ENCODE measurements at regions not wholly inside any gene's neighbourhood (a gene's known extent, or its start where the extent isn't known, plus 50 kb on each side); places are given as distances from the start of the nearest gene placed in this dataset.

DNA sequence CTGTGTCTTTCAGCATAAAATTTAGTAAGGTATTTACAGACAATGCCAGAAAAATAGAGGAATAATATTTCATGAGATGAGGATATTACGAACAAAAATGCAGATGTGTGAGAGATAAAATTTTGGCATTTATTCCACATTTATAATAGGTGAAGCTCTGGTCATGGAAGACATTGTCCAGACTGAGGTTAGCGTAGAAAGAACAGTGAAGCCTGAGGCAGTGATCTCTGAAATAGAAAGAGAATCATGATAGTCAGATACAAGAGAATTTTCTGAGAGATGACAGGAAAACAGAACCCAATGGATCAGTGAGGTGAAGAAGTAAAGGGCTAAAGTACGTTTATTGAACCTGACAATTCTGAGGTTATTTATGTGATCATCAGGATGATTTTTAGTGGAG is 1155.9 kb upstream of the GJE1 start:
- TF ChIP-seq EZH2 (IDR thresholded peaks at IDR 0.05; ENCODE audit: insufficient read depth, poor library complexity, severe bottlenecking): no peak
- TF ChIP-seq EZH2phosphoT487 (IDR thresholded peaks at IDR 0.05; ENCODE audit: insufficient read depth, low read depth): no peak

Data from GM23248 (cell line).